ENCODE measurements at regions not wholly inside any gene's neighbourhood (a gene's known extent, or its start where the extent isn't known, plus 50 kb on each side); places are given as distances from the start of the nearest gene placed in this dataset.

DNA sequence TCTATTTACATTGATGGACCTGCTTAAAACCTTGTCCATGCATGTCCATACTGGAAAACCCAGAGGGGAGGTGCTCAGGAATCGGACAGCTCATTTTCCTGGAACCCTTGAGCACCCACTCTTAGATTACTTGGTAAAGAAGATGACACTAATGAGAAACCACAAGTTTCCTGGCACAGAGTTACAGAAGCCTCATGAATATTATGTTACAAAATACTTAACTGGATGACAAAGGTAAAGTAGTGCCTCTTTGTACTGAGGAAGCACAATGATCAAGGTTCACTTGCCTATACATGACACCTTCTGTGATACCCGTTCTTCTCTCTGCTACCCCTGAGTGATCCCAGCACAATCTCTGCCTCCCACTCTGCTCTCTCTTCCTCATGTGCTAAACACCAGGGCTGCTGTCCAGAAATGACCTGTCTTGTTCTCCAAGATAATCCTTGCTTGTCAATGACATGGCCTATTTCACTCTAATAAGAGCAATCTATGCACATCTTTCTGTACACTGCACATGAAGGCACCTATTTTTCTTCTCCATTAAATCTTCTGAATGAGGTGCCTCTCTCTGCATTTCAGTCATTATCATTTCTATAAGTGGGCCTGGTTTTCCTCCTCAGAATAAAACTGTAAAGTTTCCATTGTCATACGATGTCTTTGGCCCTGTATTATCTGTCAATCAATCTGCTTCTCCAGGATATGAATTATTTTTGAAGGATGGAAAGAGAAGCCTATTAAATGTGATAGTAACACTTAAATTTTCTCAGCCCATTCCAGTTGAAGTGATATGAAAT is 684.0 kb upstream of the ACO1 start:
- H3K4me3 Mint-ChIP-seq: no peak overlapping the region
- peaks cover 4% of the 10 kb centered on the region for H3K9me3 Mint-ChIP-seq
- H3K36me3 Mint-ChIP-seq (ENCODE audit: low read depth): no peaks in the 10 kb centered on the region
- CTCF ChIA-PET: no interaction called here
- POLR2A ChIA-PET: no interaction called here
- TF ChIP-seq, protein P1, sequence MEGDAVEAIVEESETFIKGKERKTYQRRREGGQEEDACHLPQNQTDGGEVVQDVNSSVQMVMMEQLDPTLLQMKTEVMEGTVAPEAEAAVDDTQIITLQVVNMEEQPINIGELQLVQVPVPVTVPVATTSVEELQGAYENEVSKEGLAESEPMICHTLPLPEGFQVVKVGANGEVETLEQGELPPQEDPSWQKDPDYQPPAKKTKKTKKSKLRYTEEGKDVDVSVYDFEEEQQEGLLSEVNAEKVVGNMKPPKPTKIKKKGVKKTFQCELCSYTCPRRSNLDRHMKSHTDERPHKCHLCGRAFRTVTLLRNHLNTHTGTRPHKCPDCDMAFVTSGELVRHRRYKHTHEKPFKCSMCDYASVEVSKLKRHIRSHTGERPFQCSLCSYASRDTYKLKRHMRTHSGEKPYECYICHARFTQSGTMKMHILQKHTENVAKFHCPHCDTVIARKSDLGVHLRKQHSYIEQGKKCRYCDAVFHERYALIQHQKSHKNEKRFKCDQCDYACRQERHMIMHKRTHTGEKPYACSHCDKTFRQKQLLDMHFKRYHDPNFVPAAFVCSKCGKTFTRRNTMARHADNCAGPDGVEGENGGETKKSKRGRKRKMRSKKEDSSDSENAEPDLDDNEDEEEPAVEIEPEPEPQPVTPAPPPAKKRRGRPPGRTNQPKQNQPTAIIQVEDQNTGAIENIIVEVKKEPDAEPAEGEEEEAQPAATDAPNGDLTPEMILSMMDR (IDR thresholded peaks at IDR 0.05): no peak
- H3K27me3 Mint-ChIP-seq: no peaks in the 10 kb centered on the region
- peak; percentile 27 for DNase-seq
- intact Hi-C loops (cut with micrococcal nuclease): no loop called here
- H3K27ac Mint-ChIP-seq: peak overlapping the region; percentile 83
- peaks cover 18% of the 10 kb centered on the region for H3K4me1 Mint-ChIP-seq (ENCODE audit: low read depth)
- ATAC-seq: peak; percentile 91

DNA sequence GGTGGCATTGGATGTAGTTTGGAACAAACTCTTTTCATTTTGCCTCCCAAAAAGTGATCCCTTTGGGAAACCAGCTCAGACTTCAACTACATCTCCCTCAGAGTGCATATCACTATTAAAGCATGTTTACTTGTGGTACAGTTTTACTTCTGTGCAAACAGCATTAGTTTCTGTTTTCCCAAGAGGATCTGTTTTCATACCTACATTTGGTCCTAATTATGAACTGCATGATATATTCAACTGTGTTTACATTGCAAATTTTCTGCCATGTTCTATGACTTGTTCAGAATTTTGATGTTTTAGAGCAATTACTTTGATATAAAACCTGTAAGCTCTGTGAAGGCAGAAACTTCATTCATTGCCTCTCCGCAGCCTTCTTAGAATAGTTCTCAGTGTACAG is 681.5 kb upstream of the ACO1 start:
- Mint-ChIP-seq H3K36me3 (ENCODE audit: low read depth) (no peaks in the 10 kb centered on the region), H3K27ac (no peak overlapping the region), H3K4me1 (ENCODE audit: low read depth) (peaks cover 18% of the 10 kb centered on the region), H3K27me3 (no peaks in the 10 kb centered on the region), H3K9me3 (peaks cover 4% of the 10 kb centered on the region), H3K4me3 (no peak overlapping the region)
- ChIA-PET CTCF (no interaction called here), POLR2A (no interaction called here)
- intact Hi-C loops (cut with micrococcal nuclease): no loop called here
- DNase-seq: no peak
- TF ChIP-seq, protein P1 (IDR thresholded peaks at IDR 0.05): no peak
- no peak for ATAC-seq

DNA sequence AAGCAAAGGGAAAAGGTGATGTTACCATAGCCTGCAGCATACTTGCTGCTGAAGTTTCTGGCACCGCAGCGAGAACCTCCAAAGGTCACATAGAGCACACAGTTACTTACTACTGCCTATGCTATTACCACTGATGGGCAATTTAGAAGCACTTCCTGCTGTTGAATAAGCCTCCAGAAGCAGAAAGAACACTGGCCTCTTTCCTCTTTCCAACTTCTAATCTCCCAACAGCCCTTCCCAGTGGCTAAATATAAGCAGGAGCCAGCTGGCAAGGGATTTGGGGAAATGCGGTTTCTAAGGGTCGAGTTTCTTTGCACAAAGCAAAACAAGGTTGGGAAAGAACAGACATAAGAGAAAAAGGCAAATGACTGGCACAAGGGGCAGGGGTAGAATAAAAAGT is 669.2 kb upstream of the ACO1 start:
- Mint-ChIP-seq H3K4me1 (ENCODE audit: low read depth) (no peaks in the 10 kb centered on the region), H3K9me3 (no peaks in the 10 kb centered on the region), H3K4me3 (no peak overlapping the region), H3K27me3 (no peaks in the 10 kb centered on the region), H3K36me3 (ENCODE audit: low read depth) (no peaks in the 10 kb centered on the region), H3K27ac (no peak overlapping the region)
- DNase-seq (no peak), ATAC-seq (no peak)
- POLR2A ChIA-PET: no interaction called here
- CTCF ChIA-PET: no interaction called here
- TF ChIP-seq, protein P1 (IDR thresholded peaks at IDR 0.05): no peak
- intact Hi-C loops (cut with micrococcal nuclease): no loop called here

DNA sequence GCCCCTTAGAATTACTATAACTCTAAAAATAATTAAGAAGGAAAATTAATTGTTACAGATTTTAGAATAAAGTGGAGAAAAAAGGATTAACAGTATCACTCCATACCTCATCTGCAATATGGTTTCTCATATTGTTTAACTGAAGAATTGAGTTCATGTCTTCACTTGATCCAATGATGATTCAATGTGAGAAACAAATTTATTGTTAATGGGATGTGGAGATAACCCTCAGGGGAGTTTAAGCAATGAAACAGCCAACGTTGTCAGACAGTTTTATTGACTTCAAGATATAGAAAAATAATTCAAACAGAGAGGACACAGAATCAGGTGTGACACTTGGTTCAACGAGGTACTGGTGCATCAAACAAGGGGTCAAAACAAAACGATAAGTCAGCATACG is 665.2 kb upstream of the ACO1 start:
- no peaks in the 10 kb centered on the region for H3K9me3 Mint-ChIP-seq

DNA sequence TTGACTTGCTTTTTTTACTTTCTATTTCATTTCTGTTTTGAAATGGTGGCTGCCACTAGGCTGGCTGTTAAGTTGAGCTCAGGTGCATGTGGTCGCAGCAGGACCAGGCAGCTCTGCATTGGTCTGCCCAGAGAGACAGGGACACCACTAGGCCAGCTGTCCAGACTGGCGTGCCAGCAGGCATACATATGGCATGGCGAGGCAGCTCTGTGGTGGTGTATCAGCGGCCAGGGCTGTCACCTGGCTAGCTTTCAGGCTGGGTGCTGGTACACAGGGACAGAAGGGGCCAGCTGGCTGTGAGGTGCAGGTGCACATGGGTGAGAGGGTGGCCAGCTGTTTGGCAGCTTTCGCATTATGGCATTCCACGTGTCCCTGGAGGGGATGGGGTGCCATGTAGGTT is 654.0 kb upstream of the ACO1 start:
- ATAC-seq (no peak), DNase-seq (no peak)
- Mint-ChIP-seq H3K36me3 (ENCODE audit: low read depth) (no peaks in the 10 kb centered on the region), H3K27me3 (no peaks in the 10 kb centered on the region), H3K9me3 (no peaks in the 10 kb centered on the region), H3K4me3 (no peak overlapping the region), H3K4me1 (ENCODE audit: low read depth) (no peaks in the 10 kb centered on the region), H3K27ac (no peak overlapping the region)
- ChIA-PET CTCF (no interaction called here), POLR2A (no interaction called here)
- intact Hi-C loops (cut with micrococcal nuclease): no loop called here
- TF ChIP-seq, protein P1 (IDR thresholded peaks at IDR 0.05): no peak

More for the DNA sequence above, 665.2 kb upstream of the ACO1 start:
- TF ChIP-seq, protein P1 (IDR thresholded peaks at IDR 0.05): no peak
- no peak overlapping the region for H3K4me3 Mint-ChIP-seq
- no peaks in the 10 kb centered on the region for H3K4me1 Mint-ChIP-seq (ENCODE audit: low read depth)
- intact Hi-C loops (cut with micrococcal nuclease): no loop called here
- ATAC-seq: no peak
- ChIA-PET CTCF (no interaction called here), POLR2A (no interaction called here)
- no peaks in the 10 kb centered on the region for H3K36me3 Mint-ChIP-seq (ENCODE audit: low read depth)
- DNase-seq: no peak
- H3K27me3 Mint-ChIP-seq: no peaks in the 10 kb centered on the region
- H3K27ac Mint-ChIP-seq: no peak overlapping the region
